H1 (cell line): ENCODE measurements at regions not wholly inside any gene's neighbourhood (a gene's known extent, or its start where the extent isn't known, plus 50 kb on each side); places are given as distances from the start of the nearest gene placed in this dataset.

Experiments
- CTCF ChIA-PET: fragments of 300-600 bp; sonication (Branson Sonifier 250); formaldehyde crosslinking; loops from one replicate; lab custom pipeline; 2021; ENCODE audit not compliant: partially characterized antibody; lab: Charles Lee
- POLR2A ChIA-PET: fragments of 300-600 bp; sonication (Branson Sonifier 250); formaldehyde crosslinking; loops from one replicate; lab custom pipeline; 2021; ENCODE audit warnings: inconsistent platforms; ENCODE audit not compliant: partially characterized antibody; lab: Charles Lee
- DNase-seq, 2 experiments: peaks; one replicate each; pipeline versions ENCODE4 v3.0.0 to v3.0.0-alpha.2; 2010 to 2022; ENCODE audit warnings: low spot score in 2 of 2, low read depth in 1 of 2, mixed read lengths in 1 of 2
- FAIRE-seq: peaks from 2 replicates; lab custom pipeline; 2011; peaks lifted over from hg19 to GRCh38; lab: Jason Lieb, UNC
- H2AFZ ChIP-seq: 2 replicates; pipeline ENCODE4 v1.8.1; 2012; ENCODE audit warnings: low read length, inconsistent platforms
- H2AK5ac ChIP-seq: 2 replicates; pipeline ENCODE4 v1.6.1; 2013; ENCODE audit warnings: low read depth, low read length
- H2BK120ac ChIP-seq: replicated peaks from 2 replicates; pipeline ENCODE3; 2013; ENCODE audit warnings: low read depth, low read length, inconsistent platforms
- H2BK12ac ChIP-seq: 2 replicates; pipeline ENCODE4 v1.6.1; 2013; ENCODE audit warnings: low read depth, low read length
- H2BK15ac ChIP-seq: 2 replicates; pipeline ENCODE4 v1.6.1; 2013; ENCODE audit warnings: low read length
- H2BK20ac ChIP-seq: 2 replicates; pipeline ENCODE4 v1.6.1; 2013; ENCODE audit warnings: low read length
- H2BK5ac ChIP-seq: 2 replicates; pipeline ENCODE4 v1.6.1; 2013; ENCODE audit warnings: low read depth, low read length
- H3K14ac ChIP-seq: 2 replicates; pipeline ENCODE4 v1.6.1; 2013; ENCODE audit warnings: inconsistent platforms; ENCODE audit not compliant: insufficient read length
- H3K18ac ChIP-seq: 2 replicates; pipeline ENCODE4 v1.6.1; 2013; ENCODE audit warnings: low read length; ENCODE audit errors: extremely low read depth
- H3K23ac ChIP-seq: 2 replicates; pipeline ENCODE4 v1.6.1; 2013; ENCODE audit warnings: inconsistent platforms; ENCODE audit not compliant: insufficient read length
- H3K23me2 ChIP-seq: 2 replicates; pipeline ENCODE4 v1.6.1; 2013; ENCODE audit warnings: low read depth, low read length
- H3K27ac ChIP-seq: 2 replicates; pipeline ENCODE4 v1.6.1; 2011; ENCODE audit warnings: low read depth, low read length, inconsistent platforms
- H3K27me3 ChIP-seq, 4 experiments: replicated peaks in 1 of 4; 1 replicate in 1 of 4; 2 replicates in 3 of 4; pipeline versions ENCODE4 v1.6.1 to v1.8.1; 2011 to 2013; ENCODE audit warnings: low read length in 3 of 4, mild to moderate bottlenecking in 3 of 4, inconsistent platforms in 2 of 4, mixed read lengths in 2 of 4, moderate library complexity in 1 of 4; ENCODE audit not compliant: control insufficient read depth in 3 of 4, insufficient read depth in 3 of 4; ENCODE audit errors: extremely low read depth in 1 of 4
- H3K36me3 ChIP-seq, 4 experiments: 2 replicates each; pipeline versions ENCODE4 v1.6.1 to v1.8.1; 2011 to 2013; ENCODE audit warnings: mild to moderate bottlenecking in 4 of 4, low read length in 3 of 4, moderate library complexity in 2 of 4, control low read depth in 1 of 4, inconsistent platforms in 1 of 4; ENCODE audit not compliant: insufficient read depth in 4 of 4, control insufficient read depth in 2 of 4
- H3K4ac ChIP-seq: replicated peaks from 2 replicates; pipeline ENCODE3; 2013; ENCODE audit warnings: low read length, low read depth, mixed read lengths, inconsistent platforms; ENCODE audit not compliant: insufficient read length
- H3K4me1 ChIP-seq, 4 experiments: replicated peaks in 1 of 4; 1 replicate in 1 of 4; 2 replicates in 3 of 4; pipeline versions ENCODE4 v1.6.1 to v1.8.1; 2011 to 2013; ENCODE audit warnings: low read length in 3 of 4, inconsistent platforms in 2 of 4, mixed read lengths in 1 of 4; ENCODE audit not compliant: insufficient read depth in 4 of 4, control insufficient read depth in 3 of 4
- H3K4me2 ChIP-seq, 2 experiments: 2 replicates each; pipeline versions ENCODE4 v1.6.1 to v1.8.1; 2011 to 2013; ENCODE audit warnings: low read depth in 2 of 2, low read length in 2 of 2, control low read depth in 1 of 2, inconsistent platforms in 1 of 2, mild to moderate bottlenecking in 1 of 2; ENCODE audit not compliant: insufficient read depth in 1 of 2
- H3K4me3 ChIP-seq, 4 experiments: fragments of 200-600, 300-600 bp in 1 of 4; sonication (generic), shearing (Covaris generic), sonication (Bioruptor Twin) in 1 of 4; 2 replicates each; pipeline versions ENCODE4 v1.5.1 to v1.8.1; 2011 to 2016; ENCODE audit warnings: low read length in 4 of 4, low read depth in 3 of 4, control low read depth in 2 of 4, inconsistent platforms in 2 of 4, mild to moderate bottlenecking in 2 of 4, mixed read lengths in 1 of 4, moderate library complexity in 1 of 4; ENCODE audit not compliant: insufficient read depth in 2 of 4; ENCODE audit errors: extremely low read depth in 1 of 4
- H3K56ac ChIP-seq: replicated peaks from 2 replicates; pipeline ENCODE3; 2013; ENCODE audit warnings: low read depth, mild to moderate bottlenecking, mixed read lengths, low read length, inconsistent platforms; ENCODE audit not compliant: insufficient read length
- H3K79me1 ChIP-seq: 2 replicates; pipeline ENCODE4 v1.6.1; 2013; ENCODE audit warnings: low read depth, low read length, control low read depth
- H3K79me2 ChIP-seq, 2 experiments: 2 replicates each; pipeline versions ENCODE4 v1.6.1 to v1.8.1; 2012 to 2013; ENCODE audit warnings: low read length in 2 of 2, mild to moderate bottlenecking in 2 of 2, inconsistent platforms in 1 of 2; ENCODE audit not compliant: insufficient read depth in 2 of 2, control insufficient read depth in 1 of 2
- H3K9ac ChIP-seq, 4 experiments: replicated peaks in 1 of 4; 1 replicate in 1 of 4; 2 replicates in 3 of 4; pipeline versions ENCODE4 v1.6.1 to v1.8.1; 2011 to 2013; ENCODE audit warnings: low read depth in 3 of 4, low read length in 3 of 4, control low read depth in 2 of 4, mild to moderate bottlenecking in 2 of 4, moderate library complexity in 2 of 4, inconsistent platforms in 1 of 4; ENCODE audit errors: extremely low read depth in 1 of 4
- H3K9me3 ChIP-seq, 2 experiments: 2 replicates each; pipeline versions ENCODE4 v1.6.1 to v1.8.1; 2012 to 2013; ENCODE audit warnings: mild to moderate bottlenecking in 2 of 2, moderate library complexity in 2 of 2, control low read depth in 1 of 2, inconsistent platforms in 1 of 2, low read depth in 1 of 2, low read length in 1 of 2, mixed read lengths in 1 of 2; ENCODE audit not compliant: insufficient read depth in 2 of 2
- H4K20me1 ChIP-seq, 2 experiments: replicated peaks in 1 of 2; 2 replicates each; pipeline versions ENCODE3 to v1.8.1; 2011 to 2013; ENCODE audit warnings: inconsistent platforms in 2 of 2, low read length in 2 of 2, mild to moderate bottlenecking in 1 of 2; ENCODE audit not compliant: insufficient read depth in 2 of 2, control insufficient read depth in 1 of 2
- H4K5ac ChIP-seq: 2 replicates; pipeline ENCODE4 v1.6.1; 2013; ENCODE audit warnings: low read length, low read depth, mixed read lengths, inconsistent platforms; ENCODE audit not compliant: insufficient read length
- H4K8ac ChIP-seq: 2 replicates; pipeline ENCODE4 v1.8.0; 2013; ENCODE audit warnings: mild to moderate bottlenecking, moderate library complexity, low read length, inconsistent platforms; ENCODE audit not compliant: insufficient read depth; ENCODE audit errors: extremely low read depth
- H4K91ac ChIP-seq: replicated peaks from 2 replicates; pipeline ENCODE3; 2013; ENCODE audit warnings: low read length, mixed read lengths, inconsistent platforms; ENCODE audit not compliant: insufficient read length
- BCL11A ChIP-seq, 2 experiments: IDR thresholded peaks; one replicate each; pipeline ENCODE4 v1.6.1; 2011; ENCODE audit warnings: low read depth in 2 of 2, low read length in 2 of 2, mild to moderate bottlenecking in 2 of 2
- EP300 ChIP-seq, 2 experiments: IDR thresholded peaks; 1 replicate in 1 of 2; 2 replicates in 1 of 2; pipeline ENCODE4 v1.6.1; 2011 to 2012; ENCODE audit warnings: low read depth in 2 of 2, low read length in 2 of 2, mild to moderate bottlenecking in 2 of 2, borderline replicate concordance in 1 of 2, inconsistent platforms in 1 of 2, moderate library complexity in 1 of 2
- FOSL1 ChIP-seq: IDR thresholded peaks from 2 replicates; pipeline ENCODE4 v1.6.1; 2011; ENCODE audit warnings: mild to moderate bottlenecking, low read depth, low read length, moderate library complexity; ENCODE audit not compliant: insufficient read depth
- JUN ChIP-seq: IDR thresholded peaks from 2 replicates; pipeline ENCODE4 v1.6.1; 2011; ENCODE audit warnings: low read depth, mild to moderate bottlenecking, improper control_type of control experiment, low read length
- KDM4A ChIP-seq: IDR thresholded peaks from one replicate; pipeline ENCODE4 v1.7.1; 2012; ENCODE audit warnings: low read depth, mild to moderate bottlenecking, moderate library complexity, low read length, inconsistent platforms; ENCODE audit not compliant: severe bottlenecking
- NRF1 ChIP-seq: IDR thresholded peaks from 2 replicates; pipeline ENCODE4 v1.6.1; 2011; ENCODE audit warnings: mild to moderate bottlenecking, low read depth, low read length, improper control_type of control experiment
- POLR2A ChIP-seq, 2 experiments: IDR thresholded peaks; 1 replicate in 1 of 2; 2 replicates in 1 of 2; pipeline ENCODE4 v1.6.1; 2011; ENCODE audit warnings: low read depth in 2 of 2, low read length in 2 of 2, mild to moderate bottlenecking in 2 of 2; ENCODE audit errors: control extremely low read depth in 1 of 2
- POU5F1 ChIP-seq: IDR thresholded peaks from 2 replicates; pipeline ENCODE4 v1.6.1; 2011; ENCODE audit warnings: low read depth, mild to moderate bottlenecking, low read length, moderate library complexity
- RAD21 ChIP-seq, 2 experiments: IDR thresholded peaks in 1 of 2; conservative IDR thresholded peaks in 1 of 2; 2 replicates each; pipeline ENCODE4 v1.6.1; 2011; ENCODE audit warnings: low read depth in 2 of 2, low read length in 2 of 2, improper control_type of control experiment in 1 of 2, inconsistent platforms in 1 of 2, mild to moderate bottlenecking in 1 of 2, moderate library complexity in 1 of 2
- RBBP5 ChIP-seq: IDR thresholded peaks from 2 replicates; pipeline ENCODE4 v1.7.1; 2012; ENCODE audit warnings: low read depth, mild to moderate bottlenecking, inconsistent platforms, low read length, moderate library complexity, borderline replicate concordance
- SIRT6 ChIP-seq: IDR thresholded peaks from one replicate; pipeline ENCODE4 v1.7.1; 2012; ENCODE audit warnings: low read length, inconsistent platforms
- SP2 ChIP-seq: IDR thresholded peaks from 2 replicates; pipeline ENCODE4 v1.6.1; 2012; ENCODE audit warnings: mild to moderate bottlenecking, low read length, inconsistent platforms
- WGBS, 2 experiments: shearing (Covaris generic) in 1 of 2; methylation state at CpG; one replicate each; pipeline versions ENCODE4 v1.1.6 to v1.1.7; 2013 to 2015; ENCODE audit warnings: low lambda C conversion rate in 2 of 2, mixed read lengths in 2 of 2, inconsistent platforms in 1 of 2, low coverage in 1 of 2, missing lambda C conversion rate in 1 of 2; ENCODE audit not compliant: insufficient replicate concordance in 2 of 2, insufficient coverage in 1 of 2, insufficient read length in 1 of 2; ENCODE audit errors: extremely low coverage in 1 of 2, missing lambda C conversion rate in 1 of 2; 5-methylcytosine and 5-hydroxymethylcytosine counted together

GRCh38 chr16:75798714-75799113 is 72.4 kb upstream of the CPHXL start:
- Histone ChIP-seq H4K91ac (no peak overlapping the region), H2AFZ (no peak overlapping the region), H3K23me2 (no peaks in the 10 kb centered on the region), H3K4me3 (no peak overlapping the region), H3K56ac (no peak overlapping the region), H3K4me1 (no peaks in the 10 kb centered on the region), H2BK20ac (no peak overlapping the region), H3K4me2 (no peak overlapping the region), H4K5ac (no peak overlapping the region), H2BK5ac (no peak overlapping the region), H3K9ac (no peak overlapping the region), H3K79me1 (no peaks in the 10 kb centered on the region), H3K36me3 (no peaks in the 10 kb centered on the region), H3K4ac (no peak overlapping the region), H3K23ac (no peak overlapping the region), H4K8ac (no peak overlapping the region), H2AK5ac (no peak overlapping the region), H3K9me3 (no peaks in the 10 kb centered on the region), H2BK120ac (no peak overlapping the region), H3K14ac (no peak overlapping the region), H3K27ac (no peak overlapping the region), H2BK15ac (no peak overlapping the region), H3K79me2 (no peaks in the 10 kb centered on the region), H4K20me1 (no peaks in the 10 kb centered on the region), H2BK12ac (no peak overlapping the region), H3K18ac (no peak overlapping the region), H3K27me3 (no peaks in the 10 kb centered on the region; a peak in 1 of 7 replicates)
- DNase-seq (no peak), FAIRE-seq (no peak)
- WGBS, 2 experiments, result 83% methylated on average over 4 of the region's 4 CpGs; no CpG with 5 or more reads in 1 of the 2 experiments
- ChIA-PET CTCF (interaction anchor here (0.7 to 2.1 kb wide), 4 partner anchors 12 to 292 kb away, joined by 3 to 6 read pairs (median 4); no protein-coding TSS in a partner anchor), POLR2A (no interaction called here)
- TF ChIP-seq KDM4A, result no peak
- TF ChIP-seq POU5F1, result no peak
- no peak for TF ChIP-seq SP2
- TF ChIP-seq FOSL1, result no peak
- TF ChIP-seq POLR2A (IDR thresholded peaks at IDR 0.05; ENCODE audit: control extremely low read depth in 1 of 2, low read depth in 2 of 2, low read length in 2 of 2), result no peak
- TF ChIP-seq SIRT6, result no peak
- no peak for TF ChIP-seq NRF1
- no peak for TF ChIP-seq EP300 (IDR thresholded peaks at IDR 0.05; ENCODE audit: borderline replicate concordance in 1 of 2, low read depth in 2 of 2, low read length in 2 of 2)
- no peak for TF ChIP-seq JUN
- TF ChIP-seq BCL11A (IDR thresholded peaks at IDR 0.05; ENCODE audit: low read depth in 2 of 2, low read length in 2 of 2), result no peak
- TF ChIP-seq RAD21 (IDR thresholded peaks at IDR 0.05 in 1 of 2, conservative IDR thresholded peaks at IDR 0.05 in 1 of 2; ENCODE audit: low read depth in 2 of 2, low read length in 2 of 2), result no peak
- TF ChIP-seq RBBP5, result no peak
